Activated CD4-positive, alpha-beta T cell treated with anti-CD3 and anti-CD28 coated beads for 48 hours (primary cell): ENCODE measurements at regions not wholly inside any gene's neighbourhood (a gene's known extent, or its start where the extent isn't known, plus 50 kb on each side); places are given as distances from the start of the nearest gene placed in this dataset.
"Not testable (repeated sequence)": the region's sequence is repeated elsewhere in the genome, so short reads cannot be mapped to it uniquely, and the experiment has no call there.

ENCODE experiments used
- DNase-seq: peaks from one replicate; pipeline ENCODE4 v3.0.0-alpha.2; 2020

DNA sequence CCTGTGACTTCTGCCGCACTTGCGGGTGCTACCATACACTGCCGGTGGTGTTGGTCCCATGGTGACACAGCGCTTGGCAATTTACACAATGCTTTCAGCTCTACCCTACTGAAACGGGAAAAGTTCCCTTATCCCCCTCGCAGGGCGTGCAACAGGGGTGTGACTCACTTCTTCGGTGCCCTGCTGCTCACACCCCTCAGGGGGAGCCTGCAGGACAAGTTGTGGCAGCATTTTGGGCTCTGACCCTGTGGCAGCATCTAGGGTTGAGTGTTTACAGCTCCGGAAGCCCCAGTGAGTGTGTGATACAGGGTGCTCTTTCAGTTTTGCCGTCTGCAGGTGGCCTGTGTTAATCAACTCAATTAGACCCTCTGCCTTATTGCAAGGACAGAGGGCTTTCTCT, 324.7 kb upstream of the RGMA start:
- DNase-seq, result no peak

DNA sequence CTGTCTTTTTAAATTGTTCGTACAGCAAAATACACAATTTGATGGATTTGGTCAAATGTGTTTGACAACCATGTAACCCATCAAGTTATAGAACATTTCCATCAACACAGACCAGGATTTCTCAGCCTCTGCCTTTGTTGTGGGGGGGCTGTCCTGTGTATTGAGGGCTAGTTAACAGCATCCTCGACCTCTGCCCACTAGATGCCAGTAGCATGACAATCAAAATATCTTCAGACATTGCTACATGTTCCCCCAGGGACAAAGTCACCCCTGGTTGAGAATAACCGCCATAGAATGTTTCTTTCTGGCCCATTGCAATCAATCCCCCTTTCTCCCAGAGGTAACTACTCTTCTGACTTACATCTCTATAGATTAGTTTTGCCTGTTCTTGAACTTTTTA, 310.1 kb upstream of the RGMA start:
- DNase-seq, result no peak

GRCh38 chr15:93389211-93389610, 300.2 kb upstream of the RGMA start:
- no peak for DNase-seq

GRCh38 chr15:93384886-93385285, 295.9 kb upstream of the RGMA start:
- DNase-seq, result no peak

DNA sequence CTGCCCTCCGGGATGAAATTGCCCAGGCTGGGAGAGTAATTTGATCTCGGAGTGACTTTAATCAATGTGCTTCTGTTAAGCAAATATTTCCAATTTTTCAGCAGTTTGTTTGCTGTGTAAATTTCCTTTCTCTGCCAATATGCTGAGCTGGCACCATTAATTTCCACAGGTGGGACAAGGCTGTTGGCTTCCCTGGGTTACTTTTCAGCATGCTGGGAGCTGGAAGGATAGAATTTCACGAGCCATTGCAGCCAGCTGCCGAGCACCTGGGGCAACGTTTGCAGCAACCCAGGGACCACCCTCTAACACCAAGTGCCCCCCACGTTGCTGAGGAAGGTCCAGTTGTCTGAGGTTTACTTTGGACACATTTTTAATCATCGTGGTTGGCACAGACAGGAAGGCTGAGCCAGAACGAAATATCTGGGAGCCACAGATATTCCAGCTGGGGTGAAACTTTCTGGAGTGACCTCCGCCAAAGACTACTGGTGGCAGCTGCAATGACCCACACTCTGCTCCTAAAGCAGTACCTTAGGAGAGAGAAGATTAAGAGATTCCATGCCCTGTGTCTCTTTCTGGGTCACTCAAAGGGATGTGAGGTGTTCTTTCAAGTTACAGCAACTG, 293.3 kb upstream of the RGMA start:
- DNase-seq, result no peak

DNA sequence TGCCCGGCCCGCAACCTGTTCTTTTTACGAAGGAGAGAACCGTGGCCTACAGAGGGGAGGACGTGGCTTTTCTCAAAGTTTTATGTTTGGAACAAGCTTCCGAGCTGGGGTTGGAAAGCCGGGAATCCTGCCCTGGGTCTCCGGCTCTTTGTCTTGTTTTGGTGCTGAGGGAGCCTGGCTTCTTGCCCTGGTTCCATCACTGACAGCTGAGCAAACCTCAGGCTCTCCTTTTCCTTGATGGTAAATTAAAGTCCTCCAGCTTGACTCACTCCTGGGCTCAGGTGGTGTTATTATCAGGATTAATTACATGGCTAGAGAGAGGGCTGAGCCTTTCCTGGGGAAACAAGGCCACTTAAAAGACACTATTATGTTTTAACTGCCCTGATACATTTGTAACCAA, 289.5 kb upstream of the RGMA start:
- no peak for DNase-seq

DNA sequence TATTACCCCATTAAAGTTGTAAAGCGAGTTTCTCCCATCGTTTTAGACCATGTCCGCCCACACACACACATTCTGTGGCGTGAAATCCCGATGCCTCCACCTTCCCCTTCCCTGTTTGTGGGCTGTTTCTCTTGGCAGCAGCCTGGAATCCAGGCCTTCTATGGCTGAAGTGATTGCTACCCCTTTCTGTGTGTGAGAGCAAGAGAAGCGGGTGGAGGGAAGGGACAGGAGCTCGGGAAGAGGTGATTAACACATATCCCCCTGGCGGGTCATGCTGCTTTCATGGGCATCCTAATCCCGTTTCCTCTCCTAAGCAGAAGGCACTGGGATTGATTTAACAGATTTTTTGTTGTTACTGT, 283.8 kb upstream of the RGMA start:
- no peak for DNase-seq

- DNase-seq, result no peak
Measured at GRCh38 chr15:93372208-93372864, 283.3 kb upstream of the RGMA start.

GRCh38 chr15:93366387-93367100, 277.5 kb upstream of the RGMA start:
- DNase-seq, result no peak

GRCh38 chr15:93362821-93363220, 273.8 kb upstream of the RGMA start:
- no peak for DNase-seq

DNA sequence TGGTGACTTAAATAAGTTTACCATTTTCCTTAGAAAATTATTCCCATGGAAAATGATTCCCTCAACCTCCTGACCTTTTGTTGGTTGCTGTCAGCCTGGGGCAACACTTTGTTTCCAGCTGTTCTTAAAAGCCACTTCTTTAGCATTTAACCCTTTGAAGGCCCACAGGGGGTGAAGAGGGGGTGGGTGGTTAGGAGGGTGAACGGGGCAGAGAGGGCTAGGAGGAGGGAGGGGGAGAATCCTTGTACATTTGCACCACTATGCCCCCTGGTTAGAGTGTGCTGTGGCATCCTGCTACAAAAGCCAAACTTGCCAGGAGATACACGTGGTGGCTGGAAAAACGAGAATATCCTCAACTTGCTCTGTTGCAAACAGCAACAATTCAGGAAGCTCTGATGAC, 273.2 kb upstream of the RGMA start:
- no peak for DNase-seq

- no peak for DNase-seq
Measured at GRCh38 chr15:93361703-93362102, 272.7 kb upstream of the RGMA start.

DNA sequence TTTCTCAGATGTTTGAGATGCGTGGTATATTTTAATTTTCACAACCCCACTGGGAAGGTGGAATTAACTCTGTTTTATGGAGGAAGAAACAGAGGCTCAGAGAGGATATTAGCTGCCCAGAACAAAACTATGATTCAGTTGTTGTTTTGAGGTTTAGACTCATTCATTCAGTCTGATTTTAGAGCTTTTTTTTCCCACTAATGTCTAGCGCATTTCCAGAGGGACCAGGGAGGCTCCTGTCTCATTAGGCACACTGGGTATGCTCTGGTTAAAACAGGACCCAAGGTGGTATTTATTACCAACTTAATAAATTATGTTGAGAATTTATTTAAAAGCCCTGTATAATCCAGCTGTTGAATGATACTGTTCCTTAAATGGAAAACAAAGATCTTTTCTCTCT, 272.0 kb upstream of the RGMA start:
- no peak for DNase-seq

GRCh38 chr15:93360318-93360717, 271.3 kb upstream of the RGMA start:
- no peak for DNase-seq

- DNase-seq, result no peak
Measured at GRCh38 chr15:93359425-93360131, 270.6 kb upstream of the RGMA start.

GRCh38 chr15:93359060-93359408, 270.0 kb upstream of the RGMA start:
- no peak for DNase-seq

GRCh38 chr15:93358166-93359059, 269.4 kb upstream of the RGMA start:
- DNase-seq, result no peak

DNA sequence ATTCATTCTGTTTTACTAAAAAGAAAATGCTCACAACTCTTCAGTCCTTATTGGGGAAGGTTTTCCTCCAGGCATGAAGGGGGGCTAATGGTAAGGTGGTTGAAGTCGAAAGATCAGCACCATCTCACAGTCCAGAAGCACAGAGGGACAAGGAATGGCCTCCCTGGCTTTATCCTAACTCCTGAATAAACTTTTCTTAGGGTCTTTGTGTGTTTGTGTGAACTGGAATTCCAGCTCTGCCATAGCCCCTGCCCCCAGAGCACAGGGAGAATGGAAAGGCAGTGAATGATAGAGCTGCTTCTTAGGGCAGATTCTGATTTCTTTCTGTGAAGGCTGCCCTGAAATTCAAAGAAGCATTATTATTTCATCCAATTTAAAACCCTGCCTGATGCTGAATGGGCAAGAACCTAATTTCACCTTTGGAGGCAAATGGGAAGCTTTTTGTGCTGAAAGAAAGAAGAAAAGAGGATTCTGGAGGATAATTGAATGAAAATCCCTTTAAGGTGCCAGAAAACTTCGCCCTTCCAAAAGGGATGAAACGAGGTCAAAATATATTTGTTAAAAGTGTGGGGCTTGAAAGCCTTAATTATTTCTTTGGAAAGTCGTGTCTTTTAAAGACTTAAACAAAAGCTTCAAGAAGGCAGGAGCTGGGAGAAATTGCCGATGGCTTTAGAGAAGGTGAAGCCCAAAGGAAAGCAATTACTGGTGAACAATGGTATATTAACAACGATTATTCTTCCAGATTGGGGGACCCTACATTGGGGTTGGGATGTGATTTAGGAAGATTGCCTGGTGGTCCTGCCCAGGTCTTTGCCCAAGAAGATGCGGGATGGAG, 259.9 kb upstream of the RGMA start:
- DNase-seq, result no peak

- DNase-seq, result no peak
Measured at GRCh38 chr15:93347986-93348385, 259.0 kb upstream of the RGMA start.

GRCh38 chr15:93345981-93346380, 257.0 kb upstream of the RGMA start:
- no peak for DNase-seq

DNA sequence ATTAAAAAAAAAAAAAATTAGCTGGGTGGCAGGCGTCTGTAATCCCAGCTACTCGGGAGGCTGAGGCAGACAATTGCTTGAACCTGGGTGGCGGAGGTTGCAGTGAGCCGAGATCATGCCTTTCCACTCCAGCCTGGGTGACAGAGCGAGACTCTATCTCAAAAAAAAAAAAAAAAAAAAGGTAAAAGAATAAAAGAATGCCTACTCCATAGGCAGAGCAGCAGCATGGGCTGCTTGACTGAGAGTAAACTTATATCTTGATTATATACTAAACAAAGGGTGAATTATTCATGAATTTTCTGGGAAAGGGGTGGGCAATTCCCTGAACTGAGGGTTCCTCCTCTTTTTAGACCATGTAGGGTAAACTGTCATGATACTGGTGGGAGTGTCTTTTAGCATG, 254.4 kb upstream of the RGMA start:
- DNase-seq, result not testable (repeated sequence)

- DNase-seq, result no peak
Measured at GRCh38 chr15:93341164-93341563, 252.2 kb upstream of the RGMA start.
